H1 (cell line): ENCODE measurements at regions not wholly inside any gene's neighbourhood (a gene's known extent, or its start where the extent isn't known, plus 50 kb on each side); places are given as distances from the start of the nearest gene placed in this dataset.

ENCODE experiments used
- CTCF ChIA-PET: fragments of 300-600 bp; sonication (Branson Sonifier 250); formaldehyde crosslinking; loops from one replicate; lab custom pipeline; 2021; ENCODE audit not compliant: partially characterized antibody; lab: Charles Lee
- POLR2A ChIA-PET: fragments of 300-600 bp; sonication (Branson Sonifier 250); formaldehyde crosslinking; loops from one replicate; lab custom pipeline; 2021; ENCODE audit warnings: inconsistent platforms; ENCODE audit not compliant: partially characterized antibody; lab: Charles Lee
- DNase-seq, 2 experiments: peaks; one replicate each; pipeline versions ENCODE4 v3.0.0 to v3.0.0-alpha.2; 2010 to 2022; ENCODE audit warnings: low spot score in 2 of 2, low read depth in 1 of 2, mixed read lengths in 1 of 2
- FAIRE-seq: peaks from 2 replicates; lab custom pipeline; 2011; peaks lifted over from hg19 to GRCh38; lab: Jason Lieb, UNC
- H2AFZ ChIP-seq: 2 replicates; pipeline ENCODE4 v1.8.1; 2012; ENCODE audit warnings: low read length, inconsistent platforms
- H2AK5ac ChIP-seq: 2 replicates; pipeline ENCODE4 v1.6.1; 2013; ENCODE audit warnings: low read depth, low read length
- H2BK120ac ChIP-seq: replicated peaks from 2 replicates; pipeline ENCODE3; 2013; ENCODE audit warnings: low read depth, low read length, inconsistent platforms
- H2BK12ac ChIP-seq: 2 replicates; pipeline ENCODE4 v1.6.1; 2013; ENCODE audit warnings: low read depth, low read length
- H2BK15ac ChIP-seq: 2 replicates; pipeline ENCODE4 v1.6.1; 2013; ENCODE audit warnings: low read length
- H2BK20ac ChIP-seq: 2 replicates; pipeline ENCODE4 v1.6.1; 2013; ENCODE audit warnings: low read length
- H2BK5ac ChIP-seq: 2 replicates; pipeline ENCODE4 v1.6.1; 2013; ENCODE audit warnings: low read depth, low read length
- H3K14ac ChIP-seq: 2 replicates; pipeline ENCODE4 v1.6.1; 2013; ENCODE audit warnings: inconsistent platforms; ENCODE audit not compliant: insufficient read length
- H3K18ac ChIP-seq: 2 replicates; pipeline ENCODE4 v1.6.1; 2013; ENCODE audit warnings: low read length; ENCODE audit errors: extremely low read depth
- H3K23ac ChIP-seq: 2 replicates; pipeline ENCODE4 v1.6.1; 2013; ENCODE audit warnings: inconsistent platforms; ENCODE audit not compliant: insufficient read length
- H3K23me2 ChIP-seq: 2 replicates; pipeline ENCODE4 v1.6.1; 2013; ENCODE audit warnings: low read depth, low read length
- H3K27ac ChIP-seq: 2 replicates; pipeline ENCODE4 v1.6.1; 2011; ENCODE audit warnings: low read depth, low read length, inconsistent platforms
- H3K27me3 ChIP-seq, 4 experiments: replicated peaks in 1 of 4; 1 replicate in 1 of 4; 2 replicates in 3 of 4; pipeline versions ENCODE4 v1.6.1 to v1.8.1; 2011 to 2013; ENCODE audit warnings: low read length in 3 of 4, mild to moderate bottlenecking in 3 of 4, inconsistent platforms in 2 of 4, mixed read lengths in 2 of 4, moderate library complexity in 1 of 4; ENCODE audit not compliant: control insufficient read depth in 3 of 4, insufficient read depth in 3 of 4; ENCODE audit errors: extremely low read depth in 1 of 4
- H3K36me3 ChIP-seq, 4 experiments: 2 replicates each; pipeline versions ENCODE4 v1.6.1 to v1.8.1; 2011 to 2013; ENCODE audit warnings: mild to moderate bottlenecking in 4 of 4, low read length in 3 of 4, moderate library complexity in 2 of 4, control low read depth in 1 of 4, inconsistent platforms in 1 of 4; ENCODE audit not compliant: insufficient read depth in 4 of 4, control insufficient read depth in 2 of 4
- H3K4ac ChIP-seq: replicated peaks from 2 replicates; pipeline ENCODE3; 2013; ENCODE audit warnings: low read length, low read depth, mixed read lengths, inconsistent platforms; ENCODE audit not compliant: insufficient read length
- H3K4me1 ChIP-seq, 4 experiments: replicated peaks in 1 of 4; 1 replicate in 1 of 4; 2 replicates in 3 of 4; pipeline versions ENCODE4 v1.6.1 to v1.8.1; 2011 to 2013; ENCODE audit warnings: low read length in 3 of 4, inconsistent platforms in 2 of 4, mixed read lengths in 1 of 4; ENCODE audit not compliant: insufficient read depth in 4 of 4, control insufficient read depth in 3 of 4
- H3K4me2 ChIP-seq, 2 experiments: 2 replicates each; pipeline versions ENCODE4 v1.6.1 to v1.8.1; 2011 to 2013; ENCODE audit warnings: low read depth in 2 of 2, low read length in 2 of 2, control low read depth in 1 of 2, inconsistent platforms in 1 of 2, mild to moderate bottlenecking in 1 of 2; ENCODE audit not compliant: insufficient read depth in 1 of 2
- H3K4me3 ChIP-seq, 4 experiments: fragments of 200-600, 300-600 bp in 1 of 4; sonication (generic), shearing (Covaris generic), sonication (Bioruptor Twin) in 1 of 4; 2 replicates each; pipeline versions ENCODE4 v1.5.1 to v1.8.1; 2011 to 2016; ENCODE audit warnings: low read length in 4 of 4, low read depth in 3 of 4, control low read depth in 2 of 4, inconsistent platforms in 2 of 4, mild to moderate bottlenecking in 2 of 4, mixed read lengths in 1 of 4, moderate library complexity in 1 of 4; ENCODE audit not compliant: insufficient read depth in 2 of 4; ENCODE audit errors: extremely low read depth in 1 of 4
- H3K56ac ChIP-seq: replicated peaks from 2 replicates; pipeline ENCODE3; 2013; ENCODE audit warnings: low read depth, mild to moderate bottlenecking, mixed read lengths, low read length, inconsistent platforms; ENCODE audit not compliant: insufficient read length
- H3K79me1 ChIP-seq: 2 replicates; pipeline ENCODE4 v1.6.1; 2013; ENCODE audit warnings: low read depth, low read length, control low read depth
- H3K79me2 ChIP-seq, 2 experiments: 2 replicates each; pipeline versions ENCODE4 v1.6.1 to v1.8.1; 2012 to 2013; ENCODE audit warnings: low read length in 2 of 2, mild to moderate bottlenecking in 2 of 2, inconsistent platforms in 1 of 2; ENCODE audit not compliant: insufficient read depth in 2 of 2, control insufficient read depth in 1 of 2
- H3K9ac ChIP-seq, 4 experiments: replicated peaks in 1 of 4; 1 replicate in 1 of 4; 2 replicates in 3 of 4; pipeline versions ENCODE4 v1.6.1 to v1.8.1; 2011 to 2013; ENCODE audit warnings: low read depth in 3 of 4, low read length in 3 of 4, control low read depth in 2 of 4, mild to moderate bottlenecking in 2 of 4, moderate library complexity in 2 of 4, inconsistent platforms in 1 of 4; ENCODE audit errors: extremely low read depth in 1 of 4
- H3K9me3 ChIP-seq, 2 experiments: 2 replicates each; pipeline versions ENCODE4 v1.6.1 to v1.8.1; 2012 to 2013; ENCODE audit warnings: mild to moderate bottlenecking in 2 of 2, moderate library complexity in 2 of 2, control low read depth in 1 of 2, inconsistent platforms in 1 of 2, low read depth in 1 of 2, low read length in 1 of 2, mixed read lengths in 1 of 2; ENCODE audit not compliant: insufficient read depth in 2 of 2
- H4K20me1 ChIP-seq, 2 experiments: replicated peaks in 1 of 2; 2 replicates each; pipeline versions ENCODE3 to v1.8.1; 2011 to 2013; ENCODE audit warnings: inconsistent platforms in 2 of 2, low read length in 2 of 2, mild to moderate bottlenecking in 1 of 2; ENCODE audit not compliant: insufficient read depth in 2 of 2, control insufficient read depth in 1 of 2
- H4K5ac ChIP-seq: 2 replicates; pipeline ENCODE4 v1.6.1; 2013; ENCODE audit warnings: low read length, low read depth, mixed read lengths, inconsistent platforms; ENCODE audit not compliant: insufficient read length
- H4K8ac ChIP-seq: 2 replicates; pipeline ENCODE4 v1.8.0; 2013; ENCODE audit warnings: mild to moderate bottlenecking, moderate library complexity, low read length, inconsistent platforms; ENCODE audit not compliant: insufficient read depth; ENCODE audit errors: extremely low read depth
- H4K91ac ChIP-seq: replicated peaks from 2 replicates; pipeline ENCODE3; 2013; ENCODE audit warnings: low read length, mixed read lengths, inconsistent platforms; ENCODE audit not compliant: insufficient read length
- ATF3 ChIP-seq: IDR thresholded peaks from 2 replicates; pipeline ENCODE4 v1.6.1; 2011; ENCODE audit warnings: low read depth, mild to moderate bottlenecking, low read length; ENCODE audit not compliant: insufficient read depth
- RAD21 ChIP-seq, 2 experiments: IDR thresholded peaks in 1 of 2; conservative IDR thresholded peaks in 1 of 2; 2 replicates each; pipeline ENCODE4 v1.6.1; 2011; ENCODE audit warnings: low read depth in 2 of 2, low read length in 2 of 2, improper control_type of control experiment in 1 of 2, inconsistent platforms in 1 of 2, mild to moderate bottlenecking in 1 of 2, moderate library complexity in 1 of 2
- RFX5 ChIP-seq: IDR thresholded peaks from 2 replicates; pipeline ENCODE4 v1.6.1; 2011; ENCODE audit warnings: low read depth, low read length, improper control_type of control experiment, borderline replicate concordance
- WGBS, 2 experiments: shearing (Covaris generic) in 1 of 2; methylation state at CpG; one replicate each; pipeline versions ENCODE4 v1.1.6 to v1.1.7; 2013 to 2015; ENCODE audit warnings: low lambda C conversion rate in 2 of 2, mixed read lengths in 2 of 2, inconsistent platforms in 1 of 2, low coverage in 1 of 2, missing lambda C conversion rate in 1 of 2; ENCODE audit not compliant: insufficient replicate concordance in 2 of 2, insufficient coverage in 1 of 2, insufficient read length in 1 of 2; ENCODE audit errors: extremely low coverage in 1 of 2, missing lambda C conversion rate in 1 of 2; 5-methylcytosine and 5-hydroxymethylcytosine counted together

- Histone ChIP-seq H2AK5ac (no peak overlapping the region), H3K27ac (no peak overlapping the region), H3K79me1 (no peaks in the 10 kb centered on the region), H3K23ac (no peak overlapping the region), H2BK5ac (no peak overlapping the region), H3K18ac (no peak overlapping the region), H3K56ac (no peak overlapping the region), H4K91ac (no peak overlapping the region), H4K20me1 (no peaks in the 10 kb centered on the region), H3K9me3 (no peaks in the 10 kb centered on the region), H3K36me3 (no peaks in the 10 kb centered on the region), H2BK12ac (no peak overlapping the region; the same call in 1 of the 2 replicates), H3K27me3 (no peaks in the 10 kb centered on the region), H4K5ac (no peak overlapping the region), H3K4me2 (no peak overlapping the region), H3K4ac (no peak overlapping the region), H2BK20ac (no peak overlapping the region), H3K79me2 (no peaks in the 10 kb centered on the region), H3K9ac (no peak overlapping the region), H4K8ac (no peak overlapping the region), H3K23me2 (no peaks in the 10 kb centered on the region), H3K4me3 (no peak overlapping the region), H2BK120ac (no peak overlapping the region), H3K4me1 (no peaks in the 10 kb centered on the region), H2AFZ (no peak overlapping the region), H3K14ac (no peak overlapping the region), H2BK15ac (no peak overlapping the region)
- CTCF ChIA-PET = interaction anchor here (0.8 kb wide), 1 partner anchor 12 kb away, joined by 3 read pairs; no protein-coding TSS in a partner anchor
- WGBS, 2 experiments = 97% methylated on average over 4 of the region's 4 CpGs; no CpG with 5 or more reads in 1 of the 2 experiments
- no peak for FAIRE-seq
- no peak for DNase-seq
- POLR2A ChIA-PET = no interaction called here
- no peak for TF ChIP-seq RFX5
- no peak for TF ChIP-seq RAD21 (IDR thresholded peaks at IDR 0.05 in 1 of 2, conservative IDR thresholded peaks at IDR 0.05 in 1 of 2; ENCODE audit: low read depth in 2 of 2, low read length in 2 of 2)
- no peak for TF ChIP-seq ATF3
Observed at GRCh38 chr13:80010846-80011245, 330.1 kb downstream of the SPRY2 start.
